Ishikawa (cell line): ENCODE measurements at regions not wholly inside any gene's neighbourhood (a gene's known extent, or its start where the extent isn't known, plus 50 kb on each side); places are given as distances from the start of the nearest gene placed in this dataset.

Experiments
- CEBPB ChIP-seq: IDR thresholded peaks from 2 replicates; pipeline ENCODE4 v1.6.1; 2012
- CREB1 ChIP-seq: IDR thresholded peaks from 2 replicates; pipeline ENCODE4 v1.6.1; 2012; ENCODE audit warnings: low read depth
- EGR1 ChIP-seq: IDR thresholded peaks from 2 replicates; pipeline ENCODE4 v1.6.1; 2012
- EP300 ChIP-seq: IDR thresholded peaks from 2 replicates; pipeline ENCODE4 v1.6.1; 2012; ENCODE audit warnings: borderline replicate concordance
- FOXM1 ChIP-seq: IDR thresholded peaks from 2 replicates; pipeline ENCODE4 v1.6.1; 2012; ENCODE audit warnings: low read depth, borderline replicate concordance
- MAX ChIP-seq: IDR thresholded peaks from 2 replicates; pipeline ENCODE4 v1.6.1; 2012
- NFIC ChIP-seq: IDR thresholded peaks from 2 replicates; pipeline ENCODE4 v1.6.1; 2012
- RAD21 ChIP-seq: IDR thresholded peaks from 2 replicates; pipeline ENCODE4 v1.6.1; 2012; ENCODE audit warnings: low read depth
- REST ChIP-seq: IDR thresholded peaks from 2 replicates; pipeline ENCODE4 v1.6.1; 2012; ENCODE audit warnings: low read depth, mild to moderate bottlenecking
- TAF1 ChIP-seq: IDR thresholded peaks from 2 replicates; pipeline ENCODE4 v1.6.1; 2012; ENCODE audit warnings: low read depth, mild to moderate bottlenecking
- TCF12 ChIP-seq: IDR thresholded peaks from 2 replicates; pipeline ENCODE4 v1.6.1; 2012; ENCODE audit warnings: low read depth
- TEAD4 ChIP-seq: IDR thresholded peaks from 2 replicates; pipeline ENCODE4 v1.6.1; 2012
- USF1 ChIP-seq: IDR thresholded peaks from 2 replicates; pipeline ENCODE4 v1.6.1; 2012
- YY1 ChIP-seq: IDR thresholded peaks from 2 replicates; pipeline ENCODE4 v1.6.1; 2012; ENCODE audit warnings: low read depth
- ZBTB7A ChIP-seq: IDR thresholded peaks from 2 replicates; pipeline ENCODE4 v1.6.1; 2012; ENCODE audit warnings: low read depth

- no peak for TF ChIP-seq TAF1
- TF ChIP-seq TEAD4: no peak
- no peak for TF ChIP-seq NFIC
- TF ChIP-seq YY1: no peak
- no peak for TF ChIP-seq USF1
- TF ChIP-seq EGR1: no peak
- no peak for TF ChIP-seq EP300
- no peak for TF ChIP-seq CEBPB
These were observed 110.0 kb upstream of the PHACTR1 start for GRCh38 chr6:12606616-12607015.

GRCh38 chr6:12608016-12608860, 108.3 kb upstream of the PHACTR1 start:
- TF ChIP-seq REST (no peak), FOXM1 (no peak), CREB1 (no peak), YY1 (no peak), EGR1 (no peak), TEAD4 (no peak), CEBPB (no peak), NFIC (no peak), TCF12 (no peak), EP300 (no peak), USF1 (no peak), RAD21 (no peak), MAX (no peak), TAF1 (no peak), ZBTB7A (no peak)

- TF ChIP-seq CEBPB: no peak
- TF ChIP-seq MAX: no peak
- TF ChIP-seq EGR1: no peak
- TF ChIP-seq TEAD4: no peak
- no peak for TF ChIP-seq TAF1
- TF ChIP-seq CREB1: no peak
- no peak for TF ChIP-seq TCF12
- TF ChIP-seq REST: no peak
- no peak for TF ChIP-seq USF1
- no peak for TF ChIP-seq FOXM1
- TF ChIP-seq EP300: no peak
- no peak for TF ChIP-seq RAD21
- no peak for TF ChIP-seq ZBTB7A
- TF ChIP-seq NFIC: no peak
- no peak for TF ChIP-seq YY1
These were observed 107.7 kb upstream of the PHACTR1 start for GRCh38 chr6:12608874-12609273.

GRCh38 chr6:12609751-12610150, 106.8 kb upstream of the PHACTR1 start:
- no peak for TF ChIP-seq YY1
- no peak for TF ChIP-seq EP300
- TF ChIP-seq REST: no peak
- TF ChIP-seq MAX: no peak
- no peak for TF ChIP-seq TEAD4
- no peak for TF ChIP-seq CEBPB
- no peak for TF ChIP-seq CREB1
- no peak for TF ChIP-seq TAF1
- no peak for TF ChIP-seq FOXM1
- no peak for TF ChIP-seq EGR1
- TF ChIP-seq NFIC: no peak
- no peak for TF ChIP-seq ZBTB7A
- TF ChIP-seq USF1: no peak
- TF ChIP-seq TCF12: no peak
- no peak for TF ChIP-seq RAD21
